Astrocyte of the spinal cord (primary cell): ENCODE measurements at regions not wholly inside any gene's neighbourhood (a gene's known extent, or its start where the extent isn't known, plus 50 kb on each side); places are given as distances from the start of the nearest gene placed in this dataset.

Source experiments
- DNase-seq: peaks from one replicate; pipeline ENCODE4 v3.0.0; 2011; ENCODE audit warnings: low read depth, low spot score
- H3K4me3 ChIP-seq: 2 replicates; pipeline ENCODE4 v1.5.1; 2011; ENCODE audit warnings: low read depth, mild to moderate bottlenecking, low read length, moderate library complexity
- CTCF ChIP-seq: IDR thresholded peaks from 2 replicates; pipeline ENCODE4 v1.5.1; 2012; ENCODE audit warnings: low read depth, mild to moderate bottlenecking, low read length, inconsistent platforms
- in situ Hi-C: cut with HindIII; loops from 2 replicates; pipeline ENCODE4 v1.10.0; 2017; ENCODE audit warnings: low sequenced_read_pairs

GRCh38 chr5:82747986-82748385, 329.2 kb downstream of the TMEM167A start:
- DNase-seq: no peak
- in situ Hi-C loops: no loop called here
- no peak for TF ChIP-seq CTCF
- H3K4me3 ChIP-seq: no peak overlapping the region

- no peak overlapping the region for H3K4me3 ChIP-seq
- in situ Hi-C loops: no loop called here
- TF ChIP-seq CTCF: no peak
- no peak for DNase-seq
Measured at GRCh38 chr5:82745016-82745415, 332.2 kb downstream of the TMEM167A start.

GRCh38 chr5:82738681-82739269, 338.4 kb downstream of the TMEM167A start:
- TF ChIP-seq CTCF: no peak
- in situ Hi-C loops: no loop called here
- DNase-seq: no peak
- H3K4me3 ChIP-seq: no peak overlapping the region

GRCh38 chr5:82735160-82735789, 341.9 kb downstream of the TMEM167A start:
- in situ Hi-C loops: no loop called here
- DNase-seq: peak; percentile 62

GRCh38 chr5:82734347-82734746, 342.8 kb downstream of the TMEM167A start:
- no peak for DNase-seq
- H3K4me3 ChIP-seq: no peak overlapping the region
- in situ Hi-C loops: no loop called here
- TF ChIP-seq CTCF: no peak

More at GRCh38 chr5:82735160-82735789, 341.9 kb downstream of the TMEM167A start:
- TF ChIP-seq CTCF: no peak
- no peak overlapping the region for H3K4me3 ChIP-seq

GRCh38 chr5:82730913-82731312, 346.3 kb downstream of the TMEM167A start:
- no peak for DNase-seq
- no peak overlapping the region for H3K4me3 ChIP-seq
- no peak for TF ChIP-seq CTCF
- in situ Hi-C loops: no loop called here
